Panc1 (cell line): ENCODE measurements at regions not wholly inside any gene's neighbourhood (a gene's known extent, or its start where the extent isn't known, plus 50 kb on each side); places are given as distances from the start of the nearest gene placed in this dataset.

ENCODE experiments used
- ATAC-seq: fragments of 200-7000 bp; cut with Tn5 transposase; 2 replicates; pipeline ENCODE4 v1.9.1; 2020; ENCODE audit warnings: mild to moderate bottlenecking, moderate library complexity
- BruUV-seq: library from RNA; stranded (reverse); fragments of 400-500 nt; replicated peaks from 2 replicates; lab custom pipeline; 2021; lab: Mats Ljungman, UMichigan
- CTCF ChIA-PET: fragments of 300-600 bp; sonication (Branson Sonifier 250); formaldehyde crosslinking; loops from one replicate; lab custom pipeline; 2022; ENCODE audit warnings: antibody characterized with exemption; lab: Charles Lee
- POLR2A ChIA-PET: fragments of 300-600 bp; sonication (Branson Sonifier 250); formaldehyde crosslinking; loops from one replicate; lab custom pipeline; 2022; ENCODE audit warnings: antibody characterized with exemption; lab: Charles Lee
- DNase-seq: peaks from one replicate; pipeline ENCODE4 v3.0.0-alpha.2; 2010; ENCODE audit warnings: low read depth, low spot score
- H3K27ac ChIP-seq: 2 replicates; pipeline ENCODE4 v1.5.1; 2011; ENCODE audit warnings: mild to moderate bottlenecking, low read length, inconsistent platforms
- H3K27me3 ChIP-seq: fragments of 200-500 bp; sonication (Bioruptor generic); 2 replicates; pipeline ENCODE4 v1.6.0; 2014; ENCODE audit warnings: low read length, inconsistent platforms; ENCODE audit not compliant: control insufficient read depth, insufficient read depth
- H3K36me3 ChIP-seq: fragments of 200-500 bp; sonication (Bioruptor generic); 2 replicates; pipeline ENCODE4 v1.5.1; 2014; ENCODE audit warnings: inconsistent platforms, mild to moderate bottlenecking, low read length, moderate library complexity; ENCODE audit not compliant: control insufficient read depth, insufficient read depth
- H3K4me1 ChIP-seq: 2 replicates; pipeline ENCODE4 v1.5.1; 2011; ENCODE audit warnings: inconsistent platforms, mild to moderate bottlenecking, low read length, moderate library complexity; ENCODE audit not compliant: control insufficient read depth, insufficient read depth
- H3K4me3 ChIP-seq, 2 experiments: 2 replicates each; pipeline ENCODE4 v1.5.1; 2011 to 2012; ENCODE audit warnings: low read depth in 2 of 2, low read length in 2 of 2, mild to moderate bottlenecking in 2 of 2, inconsistent platforms in 1 of 2, moderate library complexity in 1 of 2
- H3K9me3 ChIP-seq: fragments of 200-500 bp; sonication (Bioruptor generic); 2 replicates; pipeline ENCODE4 v1.5.1; 2014; ENCODE audit warnings: low read depth, mild to moderate bottlenecking, inconsistent platforms, low read length, moderate library complexity; ENCODE audit not compliant: control insufficient read depth, insufficient read depth
- CTCF ChIP-seq: fragments of 450-650 bp; IDR thresholded peaks from 2 replicates; pipeline ENCODE4 v1.5.1; 2017; ENCODE audit warnings: mild to moderate bottlenecking
- POLR2AphosphoS5 ChIP-seq: IDR thresholded peaks from 2 replicates; pipeline ENCODE4 v1.6.1; 2012; ENCODE audit warnings: mild to moderate bottlenecking, low read depth, low read length, moderate library complexity
- REST ChIP-seq, 2 experiments: IDR thresholded peaks; 2 replicates each; pipeline ENCODE4 v1.6.1; 2011 to 2012; ENCODE audit warnings: low read depth in 2 of 2, control low read depth in 1 of 2, low read length in 1 of 2, mild to moderate bottlenecking in 1 of 2, moderate library complexity in 1 of 2; ENCODE audit not compliant: insufficient read depth in 1 of 2
- SIN3A ChIP-seq: IDR thresholded peaks from 2 replicates; pipeline ENCODE4 v1.6.1; 2012; ENCODE audit warnings: low read depth, mild to moderate bottlenecking, low read length, moderate library complexity, borderline replicate concordance; ENCODE audit not compliant: insufficient read depth
- TCF7L2 ChIP-seq: IDR thresholded peaks from 2 replicates; pipeline ENCODE4 v1.6.1; 2011; ENCODE audit warnings: mild to moderate bottlenecking, low read depth, low read length, inconsistent platforms
- in situ Hi-C: cut with HindIII; loops from 2 replicates; pipeline ENCODE4 v1.10.0; 2016; ENCODE audit warnings: low sequenced_read_pairs, low pct_unique_long_range_greater_than_20kb
- intact Hi-C: fragments of 100-400 bp; cut with micrococcal nuclease; formaldehyde crosslinking; loops from one replicate; pipeline ENCODE4 v1.10.0; 2022; ENCODE audit not compliant: unreplicated experiment

GRCh38 chr10:123570898-123571515, 95.1 kb upstream of the GPR26 start:
- BruUV-seq: no TSS peak
- no peak for DNase-seq
- Histone ChIP-seq H3K27ac (no peak overlapping the region), H3K9me3 (no peaks in the 10 kb centered on the region), H3K4me3 (no peak overlapping the region), H3K4me1 (no peaks in the 10 kb centered on the region), H3K36me3 (no peaks in the 10 kb centered on the region), H3K27me3 (peaks cover 18% of the 10 kb centered on the region)
- in situ Hi-C loops: no loop called here
- CTCF ChIA-PET: interaction anchor here (0.7 kb wide), 1 partner anchor 425 kb away, joined by 3 read pairs; no protein-coding TSS in a partner anchor
- POLR2A ChIA-PET: no interaction called here
- intact Hi-C loops: no loop called here
- TF ChIP-seq SIN3A (no peak), POLR2AphosphoS5 (no peak), CTCF (no peak)
- no peak for ATAC-seq

GRCh38 chr10:123571978-123572377, 94.2 kb upstream of the GPR26 start:
- Histone ChIP-seq H3K9me3 (no peaks in the 10 kb centered on the region), H3K36me3 (no peaks in the 10 kb centered on the region), H3K27ac (no peak overlapping the region), H3K27me3 (peaks cover 18% of the 10 kb centered on the region), H3K4me1 (no peaks in the 10 kb centered on the region), H3K4me3 (no peak overlapping the region)
- POLR2A ChIA-PET: no interaction called here
- intact Hi-C loops (no loop called here), in situ Hi-C loops (no loop called here)
- DNase-seq: no peak
- CTCF ChIA-PET: interaction anchor here (0.7 kb wide), 1 partner anchor 424 kb away, joined by 3 read pairs; no protein-coding TSS in a partner anchor
- ATAC-seq: no peak
- no peak for TF ChIP-seq TCF7L2
- TF ChIP-seq POLR2AphosphoS5: no peak
- no peak for TF ChIP-seq REST (IDR thresholded peaks at IDR 0.05; ENCODE audit: insufficient read depth in 1 of 2, low read depth in 2 of 2, low read length in 1 of 2)
- TF ChIP-seq SIN3A: no peak
- TF ChIP-seq CTCF: no peak
- BruUV-seq: no TSS peak
